ENCODE measurements at regions not wholly inside any gene's neighbourhood (a gene's known extent, or its start where the extent isn't known, plus 50 kb on each side); places are given as distances from the start of the nearest gene placed in this dataset.
A peak's percentile ranks its signal among the peaks of the same experiment; 100 is the strongest.

DNA sequence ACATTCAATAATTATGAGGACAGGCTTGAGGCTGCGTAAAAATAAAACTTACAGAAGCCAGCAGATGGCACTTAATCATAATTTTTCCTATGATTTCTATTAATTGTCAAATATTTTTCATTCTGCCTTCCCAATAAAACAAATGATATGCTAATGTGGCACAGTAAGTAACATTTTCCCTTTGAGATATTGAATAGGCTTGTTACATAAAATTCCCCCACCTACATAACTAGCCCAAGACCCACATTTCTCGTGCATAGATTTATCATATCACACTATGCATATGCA, 55.4 kb upstream of the PTGFRN start:
- intact Hi-C loops (cut with DNase I), result loop anchor here (10.0 kb wide), 1 partner anchor 200 kb away; no protein-coding TSS in a partner anchor
- no peak for DNase-seq
- no peak overlapping the region for H3K27ac ChIP-seq

DNA sequence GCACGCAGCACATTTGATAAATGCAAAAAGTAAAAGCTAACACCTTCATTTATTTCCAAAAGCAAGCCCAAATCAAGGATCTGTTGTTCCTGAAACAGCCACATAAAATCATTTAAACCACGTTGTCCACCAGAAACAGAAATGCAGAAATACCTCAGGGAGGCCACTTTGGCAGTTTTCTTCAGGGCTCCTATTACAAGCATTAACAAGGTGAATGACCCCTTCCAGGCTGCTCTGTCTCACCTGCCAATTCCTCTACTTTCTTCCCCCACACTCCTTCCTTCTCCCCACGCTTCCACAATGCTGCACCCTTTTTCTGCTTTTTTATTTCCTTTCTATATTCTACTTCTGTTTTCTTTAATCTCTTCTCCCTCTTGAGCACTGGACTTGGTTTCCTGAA, 55.0 kb upstream of the PTGFRN start:
- H3K36me3 ChIP-seq (replicated peaks in 1 of 2), result no peaks in the 10 kb centered on the region
- no peak for TF ChIP-seq POLR2A (IDR thresholded peaks at IDR 0.05)
- TF ChIP-seq, protein P1, sequence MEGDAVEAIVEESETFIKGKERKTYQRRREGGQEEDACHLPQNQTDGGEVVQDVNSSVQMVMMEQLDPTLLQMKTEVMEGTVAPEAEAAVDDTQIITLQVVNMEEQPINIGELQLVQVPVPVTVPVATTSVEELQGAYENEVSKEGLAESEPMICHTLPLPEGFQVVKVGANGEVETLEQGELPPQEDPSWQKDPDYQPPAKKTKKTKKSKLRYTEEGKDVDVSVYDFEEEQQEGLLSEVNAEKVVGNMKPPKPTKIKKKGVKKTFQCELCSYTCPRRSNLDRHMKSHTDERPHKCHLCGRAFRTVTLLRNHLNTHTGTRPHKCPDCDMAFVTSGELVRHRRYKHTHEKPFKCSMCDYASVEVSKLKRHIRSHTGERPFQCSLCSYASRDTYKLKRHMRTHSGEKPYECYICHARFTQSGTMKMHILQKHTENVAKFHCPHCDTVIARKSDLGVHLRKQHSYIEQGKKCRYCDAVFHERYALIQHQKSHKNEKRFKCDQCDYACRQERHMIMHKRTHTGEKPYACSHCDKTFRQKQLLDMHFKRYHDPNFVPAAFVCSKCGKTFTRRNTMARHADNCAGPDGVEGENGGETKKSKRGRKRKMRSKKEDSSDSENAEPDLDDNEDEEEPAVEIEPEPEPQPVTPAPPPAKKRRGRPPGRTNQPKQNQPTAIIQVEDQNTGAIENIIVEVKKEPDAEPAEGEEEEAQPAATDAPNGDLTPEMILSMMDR (IDR thresholded peaks at IDR 0.05), result no peak
- H3K27ac ChIP-seq, result no peak overlapping the region
- H3K4me3 ChIP-seq, result no peak overlapping the region
- intact Hi-C loops (cut with DNase I), result loop anchor here (10.0 kb wide), 1 partner anchor 200 kb away; no protein-coding TSS in a partner anchor
- peaks cover 20% of the 10 kb centered on the region in 2 donors for H3K4me1 ChIP-seq (replicated peaks in 1 of 2)
- 58 to 64% (median 62%) methylated on average over 3 of the region's 3 CpGs for WGBS, 4 donors
- no peak for DNase-seq
- no peaks in the 10 kb centered on the region for H3K27me3 ChIP-seq
- H3K9me3 ChIP-seq (replicated peaks in 1 of 3), result no peaks in the 10 kb centered on the region

More for the DNA sequence above, 55.4 kb upstream of the PTGFRN start:
- H3K4me3 ChIP-seq, result no peak overlapping the region
- H3K27me3 ChIP-seq, result no peaks in the 10 kb centered on the region
- 56 to 72% (median 63%) methylated on average over 2 of the region's 2 CpGs for WGBS, 4 donors
- no peak for TF ChIP-seq POLR2A (IDR thresholded peaks at IDR 0.05)
- TF ChIP-seq, protein P1 (IDR thresholded peaks at IDR 0.05), result peak in 4 of 6 experiments; percentile 5 to 36 (median 30)
- no peaks in the 10 kb centered on the region for H3K9me3 ChIP-seq (replicated peaks in 1 of 3)
- H3K36me3 ChIP-seq (replicated peaks in 1 of 2), result no peaks in the 10 kb centered on the region
- peaks cover 20% of the 10 kb centered on the region in 2 donors for H3K4me1 ChIP-seq (replicated peaks in 1 of 2)

DNA sequence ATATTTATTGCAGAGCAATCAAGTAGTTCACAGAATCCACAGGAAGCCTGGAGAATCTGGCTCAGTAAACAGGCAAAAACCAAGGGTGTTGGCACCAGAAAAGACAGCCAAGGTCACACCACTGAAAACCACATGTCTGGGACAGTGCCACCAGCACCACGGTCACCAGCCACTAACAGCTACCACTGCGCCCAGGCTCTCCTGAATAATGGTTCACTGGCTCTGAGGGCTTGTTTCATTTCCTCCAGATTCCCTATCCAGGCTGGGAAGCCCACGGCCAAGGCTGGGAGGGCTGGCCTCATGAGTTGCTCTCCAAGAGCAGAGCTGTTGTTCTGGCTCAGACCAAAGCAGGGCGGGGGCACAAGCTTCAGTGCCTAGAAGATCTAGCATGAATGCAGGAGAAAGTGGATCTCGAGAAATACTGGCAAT, 54.5 kb upstream of the PTGFRN start:
- peak; percentile 46 to 77 (median 64) for DNase-seq
- H3K4me3 ChIP-seq, result no peak overlapping the region
- 26 to 45% (median 33%) methylated on average over 4 to 5 of the region's 5 CpGs for WGBS, 4 donors
- intact Hi-C loops (cut with DNase I), result loop anchor here (10.0 kb wide), 1 partner anchor 200 kb away; no protein-coding TSS in a partner anchor
- TF ChIP-seq, protein P1 (IDR thresholded peaks at IDR 0.05), result no peak
- TF ChIP-seq POLR2A (IDR thresholded peaks at IDR 0.05), result no peak
- peaks cover 20% of the 10 kb centered on the region in 2 donors for H3K4me1 ChIP-seq (replicated peaks in 1 of 2)
- no peaks in the 10 kb centered on the region for H3K36me3 ChIP-seq (replicated peaks in 1 of 2)
- no peaks in the 10 kb centered on the region for H3K9me3 ChIP-seq (replicated peaks in 1 of 3)
- H3K27me3 ChIP-seq, result no peaks in the 10 kb centered on the region
- peak overlapping the region in 1 of 5 donors; percentile 8 for H3K27ac ChIP-seq

DNA sequence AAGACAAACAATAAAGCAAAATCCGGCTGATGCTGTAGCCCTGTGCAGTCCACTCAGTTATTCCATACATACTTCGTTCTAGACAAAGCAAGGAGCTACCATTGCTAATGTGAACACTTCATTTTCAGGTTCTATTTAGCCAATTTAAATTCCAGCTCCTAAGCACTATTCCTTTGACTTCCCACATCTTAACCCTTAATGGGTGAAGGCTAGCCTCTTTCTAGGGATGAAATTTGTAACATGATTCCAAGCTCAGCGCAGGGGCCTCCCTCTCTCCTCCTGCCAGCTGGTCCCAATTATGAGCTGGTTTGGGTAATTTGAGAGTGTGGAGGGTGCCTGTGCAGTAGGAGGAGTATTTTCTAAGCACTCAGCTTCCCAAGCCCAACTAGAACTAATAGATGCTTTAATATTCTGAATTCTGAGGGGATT, 53.9 kb upstream of the PTGFRN start:
- TF ChIP-seq, protein P1 (IDR thresholded peaks at IDR 0.05), result no peak
- TF ChIP-seq POLR2A (IDR thresholded peaks at IDR 0.05), result no peak
- WGBS, 4 donors, result 70 to 89% (median 85%) methylated on average over 3 of the region's 3 CpGs
- Histone ChIP-seq H3K27me3 (no peaks in the 10 kb centered on the region), H3K36me3 (replicated peaks in 1 of 2) (no peaks in the 10 kb centered on the region), H3K4me1 (replicated peaks in 1 of 2) (peaks cover 20% of the 10 kb centered on the region in 2 donors), H3K27ac (no peak overlapping the region), H3K4me3 (no peak overlapping the region), H3K9me3 (replicated peaks in 1 of 3) (no peaks in the 10 kb centered on the region)
- intact Hi-C loops (cut with DNase I), result loop anchor here (10.0 kb wide), 1 partner anchor 199 kb away; no protein-coding TSS in a partner anchor
- DNase-seq, result no peak
